Neutrophil (primary cell): ENCODE measurements at regions not wholly inside any gene's neighbourhood (a gene's known extent, or its start where the extent isn't known, plus 50 kb on each side); places are given as distances from the start of the nearest gene placed in this dataset.

Experiments
- H3K27ac ChIP-seq: fragments of 200-600 bp; sonication (generic); 2 replicates; pipeline ENCODE4 v1.5.1; 2016; ENCODE audit warnings: mild to moderate bottlenecking, moderate library complexity
- H3K27me3 ChIP-seq: fragments of 200-600 bp; sonication (generic); 2 replicates; pipeline ENCODE4 v1.6.0; 2016; ENCODE audit warnings: mild to moderate bottlenecking
- H3K36me3 ChIP-seq: fragments of 200-600 bp; sonication (generic); 2 replicates; pipeline ENCODE4 v1.5.1; 2017
- H3K4me1 ChIP-seq, 2 experiments: fragments of 200-600 bp in 1 of 2; sonication (generic) in 1 of 2; 1 replicate in 1 of 2; 2 replicates in 1 of 2; pipeline versions ENCODE4 v1.5.1 to v1.6.1; 2013 to 2016; ENCODE audit warnings: low read depth in 1 of 2, low read length in 1 of 2, mild to moderate bottlenecking in 1 of 2, moderate library complexity in 1 of 2; ENCODE audit not compliant: control insufficient read depth in 1 of 2, insufficient read depth in 1 of 2
- H3K4me3 ChIP-seq, 2 experiments: fragments of 200-600 bp in 1 of 2; sonication (generic) in 1 of 2; 1 replicate in 1 of 2; 2 replicates in 1 of 2; pipeline ENCODE4 v1.5.1; 2013 to 2016; ENCODE audit warnings: low read depth in 1 of 2, low read length in 1 of 2, mild to moderate bottlenecking in 1 of 2, moderate library complexity in 1 of 2
- H3K9me3 ChIP-seq: fragments of 200-600 bp; sonication (generic); 2 replicates; pipeline ENCODE4 v1.5.1; 2016
- TF ChIP-seq, protein P1 (sequence below): fragments of 200-600 bp; sonication (generic); IDR thresholded peaks from 2 replicates; pipeline ENCODE4 v1.5.1; 2016; ENCODE audit warnings: antibody characterized with exemption

DNA sequence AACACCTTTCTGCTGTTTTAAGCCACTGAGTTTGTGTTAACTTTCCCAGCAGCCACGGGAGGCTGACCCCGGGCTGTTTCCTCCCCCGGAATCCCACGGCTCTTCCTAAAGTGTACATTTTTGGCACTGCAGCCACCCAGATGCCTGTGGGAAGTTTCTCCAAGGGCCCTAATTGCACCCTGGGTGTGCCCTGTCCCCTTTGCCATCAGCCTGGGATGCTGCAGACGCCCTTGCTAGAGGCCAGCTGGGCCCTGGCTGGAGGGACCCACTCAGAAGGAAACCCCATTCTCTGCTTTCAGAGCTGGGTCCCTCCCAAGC lies 883.3 kb downstream of the BRD1 start:
- no peak overlapping the region for H3K27ac ChIP-seq
- no peaks in the 10 kb centered on the region for H3K36me3 ChIP-seq
- TF ChIP-seq, protein P1, sequence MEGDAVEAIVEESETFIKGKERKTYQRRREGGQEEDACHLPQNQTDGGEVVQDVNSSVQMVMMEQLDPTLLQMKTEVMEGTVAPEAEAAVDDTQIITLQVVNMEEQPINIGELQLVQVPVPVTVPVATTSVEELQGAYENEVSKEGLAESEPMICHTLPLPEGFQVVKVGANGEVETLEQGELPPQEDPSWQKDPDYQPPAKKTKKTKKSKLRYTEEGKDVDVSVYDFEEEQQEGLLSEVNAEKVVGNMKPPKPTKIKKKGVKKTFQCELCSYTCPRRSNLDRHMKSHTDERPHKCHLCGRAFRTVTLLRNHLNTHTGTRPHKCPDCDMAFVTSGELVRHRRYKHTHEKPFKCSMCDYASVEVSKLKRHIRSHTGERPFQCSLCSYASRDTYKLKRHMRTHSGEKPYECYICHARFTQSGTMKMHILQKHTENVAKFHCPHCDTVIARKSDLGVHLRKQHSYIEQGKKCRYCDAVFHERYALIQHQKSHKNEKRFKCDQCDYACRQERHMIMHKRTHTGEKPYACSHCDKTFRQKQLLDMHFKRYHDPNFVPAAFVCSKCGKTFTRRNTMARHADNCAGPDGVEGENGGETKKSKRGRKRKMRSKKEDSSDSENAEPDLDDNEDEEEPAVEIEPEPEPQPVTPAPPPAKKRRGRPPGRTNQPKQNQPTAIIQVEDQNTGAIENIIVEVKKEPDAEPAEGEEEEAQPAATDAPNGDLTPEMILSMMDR, result no peak
- no peaks in the 10 kb centered on the region for H3K27me3 ChIP-seq
- H3K9me3 ChIP-seq, result no peaks in the 10 kb centered on the region
- H3K4me3 ChIP-seq, result no peak overlapping the region
- no peaks in the 10 kb centered on the region for H3K4me1 ChIP-seq

GRCh38 chr22:48943567-48944432 lies 883.9 kb downstream of the BRD1 start:
- no peaks in the 10 kb centered on the region for H3K9me3 ChIP-seq
- no peaks in the 10 kb centered on the region for H3K4me1 ChIP-seq
- no peaks in the 10 kb centered on the region for H3K27me3 ChIP-seq
- H3K36me3 ChIP-seq, result no peaks in the 10 kb centered on the region
- H3K27ac ChIP-seq, result no peak overlapping the region
- TF ChIP-seq, protein P1, result no peak
- no peak overlapping the region for H3K4me3 ChIP-seq

- Histone ChIP-seq H3K27ac (no peak overlapping the region), H3K9me3 (no peaks in the 10 kb centered on the region), H3K4me3 (no peak overlapping the region), H3K27me3 (no peaks in the 10 kb centered on the region), H3K36me3 (no peaks in the 10 kb centered on the region), H3K4me1 (no peaks in the 10 kb centered on the region)
- TF ChIP-seq, protein P1, result no peak
Observed at GRCh38 chr22:48942698-48943566, 884.7 kb downstream of the BRD1 start.

- TF ChIP-seq, protein P1, result no peak
- Histone ChIP-seq H3K27me3 (no peaks in the 10 kb centered on the region), H3K27ac (no peak overlapping the region), H3K9me3 (no peaks in the 10 kb centered on the region), H3K36me3 (no peaks in the 10 kb centered on the region), H3K4me1 (no peaks in the 10 kb centered on the region), H3K4me3 (no peak overlapping the region)
Observed at GRCh38 chr22:48941903-48942575, 885.6 kb downstream of the BRD1 start.

DNA sequence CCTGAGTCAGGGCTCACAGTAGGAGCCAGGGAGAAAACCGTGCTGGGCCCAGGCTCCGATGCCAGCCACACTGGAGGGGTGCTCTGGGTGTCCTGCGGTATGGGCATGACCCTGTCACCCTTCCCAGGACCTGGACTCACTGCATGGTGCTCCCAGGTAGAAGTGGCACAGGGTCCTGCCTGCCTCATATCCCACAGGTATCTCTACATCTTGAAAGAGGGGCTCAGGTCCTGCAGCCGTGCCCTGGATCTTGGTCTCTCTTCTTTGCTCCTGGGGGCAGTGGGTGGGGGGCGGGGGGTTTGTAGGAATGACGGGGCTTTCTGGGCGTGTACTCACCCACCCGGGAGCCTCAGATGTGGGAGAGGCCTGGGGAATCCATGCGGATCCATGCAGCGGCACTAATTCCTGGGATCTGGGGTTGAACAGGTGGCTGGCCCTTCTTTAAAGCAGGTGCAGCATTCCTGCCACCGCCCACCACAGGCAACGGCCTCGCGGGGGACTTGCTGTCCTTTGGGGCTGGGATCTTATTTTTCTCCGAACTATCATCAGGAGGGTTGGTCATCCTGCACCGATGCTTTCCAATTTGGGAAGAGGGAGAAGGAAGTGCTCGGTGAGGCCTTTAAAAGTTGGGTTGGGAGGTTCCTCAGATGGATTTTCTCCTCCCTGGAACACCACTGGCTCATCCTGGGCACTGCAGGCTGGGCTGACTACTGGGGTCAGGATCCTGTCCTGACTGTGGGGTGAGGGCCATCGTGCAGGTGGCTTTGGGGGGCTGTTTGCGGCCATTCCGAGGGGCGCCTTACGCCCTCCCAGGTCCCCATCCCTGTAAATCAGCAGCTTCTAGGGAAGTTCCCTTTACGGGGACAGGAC lies 886.4 kb downstream of the BRD1 start:
- Histone ChIP-seq H3K4me1 (no peaks in the 10 kb centered on the region), H3K36me3 (no peaks in the 10 kb centered on the region), H3K27ac (no peak overlapping the region), H3K4me3 (no peak overlapping the region), H3K9me3 (no peaks in the 10 kb centered on the region), H3K27me3 (no peaks in the 10 kb centered on the region)
- TF ChIP-seq, protein P1, result no peak
